Mucosa of stomach (tissue), 1 donor: ENCODE measurements at regions not wholly inside any gene's neighbourhood (a gene's known extent, or its start where the extent isn't known, plus 50 kb on each side); places are given as distances from the start of the nearest gene placed in this dataset.

Experiments
- H3K27me3 ChIP-seq: one replicate; pipeline ENCODE4 v1.7.0; 2013; ENCODE audit warnings: mild to moderate bottlenecking, low read length; ENCODE audit not compliant: control insufficient read depth, insufficient read depth
- H3K36me3 ChIP-seq: one replicate; pipeline ENCODE4 v1.7.0; 2013; ENCODE audit warnings: low read length; ENCODE audit not compliant: control insufficient read depth, insufficient read depth
- H3K4me1 ChIP-seq: one replicate; pipeline ENCODE4 v1.7.0; 2013; ENCODE audit warnings: mild to moderate bottlenecking, low read length; ENCODE audit not compliant: control insufficient read depth, insufficient read depth
- H3K4me3 ChIP-seq: one replicate; pipeline ENCODE4 v1.7.0; 2013; ENCODE audit warnings: low read length
- H3K9ac ChIP-seq: one replicate; pipeline ENCODE4 v1.7.0; 2013; ENCODE audit warnings: mild to moderate bottlenecking, low read length, moderate library complexity
- H3K9me3 ChIP-seq: one replicate; pipeline ENCODE4 v1.7.0; 2013; ENCODE audit warnings: mild to moderate bottlenecking, low read length, moderate library complexity; ENCODE audit not compliant: control insufficient read depth
- donor health status: Pancreatic carcinoma.

DNA sequence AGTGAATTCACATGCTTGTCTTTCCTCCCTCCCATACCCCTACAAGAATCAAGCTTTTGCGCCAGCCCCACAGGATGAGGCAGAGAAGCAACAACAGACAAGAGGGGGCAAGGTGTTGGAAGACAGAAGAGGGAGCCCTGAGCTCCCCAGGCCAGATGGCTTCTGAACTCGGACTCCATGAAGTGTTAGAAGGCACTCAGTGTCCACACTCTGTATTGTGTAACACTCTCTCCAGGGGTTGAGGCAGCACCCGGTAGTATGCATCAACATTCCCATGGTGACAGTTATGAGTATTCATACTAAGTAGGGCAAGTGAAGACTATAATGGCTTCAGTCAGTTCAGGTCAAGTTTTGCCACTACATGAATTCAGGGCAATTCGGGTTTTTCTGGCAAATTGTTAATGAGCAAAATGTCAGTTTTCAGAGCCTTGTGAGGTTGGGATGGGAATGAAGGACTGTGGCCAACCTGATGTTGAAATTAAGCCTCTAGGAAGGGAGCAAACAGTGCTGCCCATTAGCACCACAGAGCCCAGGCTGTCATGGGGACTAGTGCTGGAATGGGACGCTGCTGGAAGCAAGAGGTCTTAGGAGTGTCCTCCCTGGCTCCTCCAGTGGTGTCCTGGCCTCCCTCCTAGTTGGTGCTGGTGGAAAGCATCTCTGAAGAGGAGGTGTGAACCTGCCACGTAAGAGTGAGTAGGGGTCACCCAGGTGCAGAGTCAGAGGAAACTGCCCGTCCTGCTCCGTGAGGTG, 79.4 kb downstream of the KLF15 start:
- no peak overlapping the region for H3K9ac ChIP-seq
- no peaks in the 10 kb centered on the region for H3K4me1 ChIP-seq
- no peaks in the 10 kb centered on the region for H3K27me3 ChIP-seq
- no peaks in the 10 kb centered on the region for H3K9me3 ChIP-seq
- no peaks in the 10 kb centered on the region for H3K36me3 ChIP-seq
- H3K4me3 ChIP-seq: no peak overlapping the region

GRCh38 chr3:126275620-126275904, 81.6 kb downstream of the KLF15 start:
- Histone ChIP-seq H3K4me1 (peaks cover 4% of the 10 kb centered on the region), H3K9me3 (no peaks in the 10 kb centered on the region), H3K9ac (no peak overlapping the region), H3K36me3 (no peaks in the 10 kb centered on the region), H3K27me3 (no peaks in the 10 kb centered on the region), H3K4me3 (no peak overlapping the region)

- no peak overlapping the region for H3K4me3 ChIP-seq
- peaks cover 10% of the 10 kb centered on the region for H3K4me1 ChIP-seq
- no peaks in the 10 kb centered on the region for H3K36me3 ChIP-seq
- H3K9me3 ChIP-seq: no peaks in the 10 kb centered on the region
- no peaks in the 10 kb centered on the region for H3K27me3 ChIP-seq
- no peak overlapping the region for H3K9ac ChIP-seq
Measured at GRCh38 chr3:126274735-126275619, 82.2 kb downstream of the KLF15 start.

- no peak overlapping the region for H3K9ac ChIP-seq
- no peaks in the 10 kb centered on the region for H3K9me3 ChIP-seq
- peaks cover 10% of the 10 kb centered on the region for H3K27me3 ChIP-seq
- H3K36me3 ChIP-seq: no peaks in the 10 kb centered on the region
- peaks cover 15% of the 10 kb centered on the region for H3K4me1 ChIP-seq
- H3K4me3 ChIP-seq: no peak overlapping the region
Measured at GRCh38 chr3:126270145-126270811, 86.9 kb downstream of the KLF15 start.

DNA sequence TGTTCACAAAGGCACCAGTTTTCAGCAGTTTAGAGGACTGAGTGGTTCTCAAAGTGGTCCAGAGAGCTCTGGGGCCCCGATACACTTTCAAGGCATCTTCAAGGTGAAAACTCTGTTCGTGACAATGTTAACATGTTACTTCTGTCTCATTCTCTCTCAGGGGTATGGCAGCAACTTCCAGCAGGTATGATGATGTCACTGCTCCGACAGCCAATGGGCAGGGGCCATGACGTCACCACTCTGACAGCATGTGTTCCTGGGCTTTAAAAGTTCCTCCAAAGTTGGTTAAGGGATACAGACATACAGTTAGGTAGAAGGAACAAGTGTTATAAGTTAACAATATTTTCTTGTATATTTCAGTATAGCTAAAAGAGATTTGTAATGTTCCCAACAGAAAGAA, 87.9 kb downstream of the KLF15 start:
- H3K4me3 ChIP-seq: no peak overlapping the region
- H3K27me3 ChIP-seq: peaks cover 10% of the 10 kb centered on the region
- no peaks in the 10 kb centered on the region for H3K36me3 ChIP-seq
- no peak overlapping the region for H3K9ac ChIP-seq
- no peaks in the 10 kb centered on the region for H3K9me3 ChIP-seq
- peaks cover 15% of the 10 kb centered on the region for H3K4me1 ChIP-seq

- H3K4me3 ChIP-seq: no peak overlapping the region
- H3K9ac ChIP-seq: no peak overlapping the region
- H3K36me3 ChIP-seq: no peaks in the 10 kb centered on the region
- H3K4me1 ChIP-seq: peaks cover 15% of the 10 kb centered on the region
- no peaks in the 10 kb centered on the region for H3K9me3 ChIP-seq
- peaks cover 10% of the 10 kb centered on the region for H3K27me3 ChIP-seq
Measured at GRCh38 chr3:126268866-126269265, 88.3 kb downstream of the KLF15 start.

DNA sequence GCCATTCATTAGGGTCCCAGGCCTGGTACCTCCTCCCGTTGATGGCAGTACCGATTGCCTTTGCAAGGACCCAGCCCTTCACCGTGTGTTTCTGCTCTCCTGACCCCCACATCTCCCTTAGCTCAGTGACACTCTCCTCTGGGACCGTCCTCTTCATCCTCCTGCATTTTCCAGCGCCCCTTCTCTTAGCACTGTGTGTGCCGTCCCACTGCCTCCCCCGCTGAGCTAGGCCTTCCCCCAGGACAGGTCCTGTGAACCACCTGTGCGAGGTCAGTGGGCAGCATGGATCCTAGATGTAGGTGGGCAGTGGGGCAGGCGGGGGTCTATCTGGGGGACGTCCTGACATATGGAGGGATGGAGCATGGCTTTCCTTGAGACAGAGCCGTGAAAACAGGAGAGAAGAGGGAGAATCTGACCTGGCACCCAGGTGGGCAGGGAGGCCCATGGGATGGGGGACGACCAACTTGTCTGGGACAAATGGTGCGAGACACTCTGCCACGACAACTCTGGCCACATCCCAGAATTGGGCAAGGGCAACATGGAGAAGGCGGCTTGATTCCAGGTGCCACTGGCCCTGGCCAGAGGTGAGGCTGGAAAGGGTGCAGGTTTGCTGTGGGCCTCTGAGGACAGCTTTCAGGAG, 87.7 kb upstream of the ALDH1L1 start:
- peaks cover 10% of the 10 kb centered on the region for H3K27me3 ChIP-seq
- H3K9me3 ChIP-seq: no peaks in the 10 kb centered on the region
- H3K4me3 ChIP-seq: no peak overlapping the region
- peaks cover 15% of the 10 kb centered on the region for H3K4me1 ChIP-seq
- no peaks in the 10 kb centered on the region for H3K36me3 ChIP-seq
- peak overlapping the region; percentile 22 for H3K9ac ChIP-seq

DNA sequence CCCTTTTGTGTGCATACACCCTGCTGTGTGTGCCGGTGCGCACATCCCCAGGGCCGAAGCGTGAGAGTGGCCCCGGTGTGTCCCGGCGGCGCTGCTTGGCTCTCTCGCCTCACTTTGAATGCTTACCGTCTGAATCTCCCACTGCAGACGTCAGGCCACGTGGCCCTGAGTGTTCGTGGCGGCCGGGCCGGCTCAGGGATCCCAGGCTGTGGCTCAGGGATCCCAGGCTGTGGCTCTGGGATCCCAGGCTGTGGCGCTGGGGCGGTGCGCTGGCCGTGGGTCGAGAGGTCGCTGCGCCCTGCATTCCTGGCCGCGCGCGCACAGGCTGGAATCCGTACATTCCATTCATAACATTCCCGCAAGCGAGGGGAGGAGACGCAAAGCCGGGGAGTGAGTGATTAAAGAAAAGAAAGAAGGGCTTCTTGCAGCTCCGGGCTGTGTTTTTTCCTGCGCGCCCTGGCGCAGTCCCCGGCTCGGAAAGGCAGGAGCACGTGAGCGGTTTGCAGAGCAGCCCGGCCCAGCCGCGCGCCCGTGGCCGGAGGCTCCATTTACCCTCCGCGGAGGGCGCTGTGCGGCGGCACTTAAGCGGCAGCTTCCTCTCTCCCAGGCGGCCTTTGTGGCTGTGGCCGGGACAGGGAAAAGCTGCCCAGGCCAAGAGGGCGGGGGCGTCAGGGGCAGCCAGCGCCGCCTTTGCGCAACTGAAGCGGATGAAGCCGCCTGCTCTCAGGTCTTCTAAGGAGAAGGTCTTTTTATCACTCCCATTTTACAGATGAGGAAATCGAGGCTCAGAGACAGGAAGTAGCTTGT, 87.0 kb upstream of the ALDH1L1 start:
- Histone ChIP-seq H3K27me3 (peaks cover 10% of the 10 kb centered on the region), H3K36me3 (no peaks in the 10 kb centered on the region), H3K4me3 (peak overlapping the region; percentile 1), H3K9ac (peak overlapping the region; percentile 22), H3K9me3 (no peaks in the 10 kb centered on the region), H3K4me1 (peaks cover 15% of the 10 kb centered on the region)

DNA sequence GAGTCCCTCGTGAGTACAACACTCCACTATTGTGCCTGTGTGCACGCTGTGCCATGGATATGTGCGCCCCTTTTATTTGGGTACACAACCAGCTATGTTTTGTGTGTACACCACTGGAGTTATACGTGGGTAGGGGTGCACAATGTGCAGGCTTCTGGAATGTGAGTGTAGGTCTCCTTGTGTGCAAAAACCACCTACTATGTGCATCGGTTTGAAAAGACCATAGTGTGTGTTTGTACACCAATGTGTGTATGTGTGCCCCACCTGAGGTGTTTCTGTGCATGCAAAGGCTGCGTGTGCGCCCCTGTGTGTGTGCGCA, 86.4 kb upstream of the ALDH1L1 start:
- Histone ChIP-seq H3K27me3 (peaks cover 10% of the 10 kb centered on the region), H3K36me3 (no peaks in the 10 kb centered on the region), H3K4me3 (peak overlapping the region; percentile 1), H3K4me1 (peaks cover 15% of the 10 kb centered on the region), H3K9ac (no peak overlapping the region), H3K9me3 (no peaks in the 10 kb centered on the region)

GRCh38 chr3:126266291-126266840, 86.0 kb upstream of the ALDH1L1 start:
- Histone ChIP-seq H3K4me1 (peaks cover 15% of the 10 kb centered on the region), H3K36me3 (no peaks in the 10 kb centered on the region), H3K9me3 (no peaks in the 10 kb centered on the region), H3K27me3 (peaks cover 10% of the 10 kb centered on the region), H3K9ac (no peak overlapping the region), H3K4me3 (no peak overlapping the region)

- Histone ChIP-seq H3K9me3 (no peaks in the 10 kb centered on the region), H3K27me3 (peaks cover 14% of the 10 kb centered on the region), H3K9ac (no peak overlapping the region), H3K36me3 (no peaks in the 10 kb centered on the region), H3K4me1 (peaks cover 4% of the 10 kb centered on the region), H3K4me3 (no peak overlapping the region)
Measured at GRCh38 chr3:126264952-126265351, 84.6 kb upstream of the ALDH1L1 start.
